ENCODE measurements at regions not wholly inside any gene's neighbourhood (a gene's known extent, or its start where the extent isn't known, plus 50 kb on each side); places are given as distances from the start of the nearest gene placed in this dataset.

GRCh38 chr5:66467564-66467963 lies 128.6 kb upstream of the MAST4 start:
- DNase-seq (ENCODE audit: extremely low spot score, unreplicated experiment): no peak
- TF ChIP-seq CTCF (conservative IDR thresholded peaks at IDR 0.05): no peak
- Mint-ChIP-seq H3K4me1 (ENCODE audit: unreplicated experiment) (no peaks in the 10 kb centered on the region), H3K27ac (no peak overlapping the region), H3K9me3 (peaks cover 7% of the 10 kb centered on the region), H3K4me3 (no peak overlapping the region), H3K27me3 (peaks cover 10% of the 10 kb centered on the region), H3K36me3 (no peaks in the 10 kb centered on the region)

DNA sequence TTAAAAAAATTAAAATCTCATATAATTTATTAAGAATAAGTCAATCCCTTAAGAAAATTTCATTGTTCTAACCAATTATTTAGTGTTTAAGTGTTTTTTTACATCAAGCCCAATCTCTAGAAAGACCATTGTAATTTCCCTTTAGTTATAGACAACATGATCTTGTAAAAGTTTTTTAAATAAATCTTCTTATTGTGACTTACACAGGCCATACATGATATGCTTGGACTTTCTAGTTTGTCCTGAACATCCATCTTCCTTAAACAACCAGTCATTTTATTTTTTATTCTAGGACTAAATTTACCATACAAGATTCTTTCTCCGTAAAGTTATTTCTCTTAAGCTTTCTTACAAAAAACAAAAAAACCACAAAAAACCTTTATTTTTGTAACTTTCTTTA lies 126.5 kb upstream of the MAST4 start:
- no peak for TF ChIP-seq CTCF (conservative IDR thresholded peaks at IDR 0.05)
- Mint-ChIP-seq H3K4me3 (no peak overlapping the region), H3K27ac (no peak overlapping the region), H3K9me3 (peaks cover 10% of the 10 kb centered on the region), H3K36me3 (no peaks in the 10 kb centered on the region), H3K27me3 (no peaks in the 10 kb centered on the region), H3K4me1 (ENCODE audit: unreplicated experiment) (no peaks in the 10 kb centered on the region)
- no peak for DNase-seq (ENCODE audit: extremely low spot score, unreplicated experiment)

DNA sequence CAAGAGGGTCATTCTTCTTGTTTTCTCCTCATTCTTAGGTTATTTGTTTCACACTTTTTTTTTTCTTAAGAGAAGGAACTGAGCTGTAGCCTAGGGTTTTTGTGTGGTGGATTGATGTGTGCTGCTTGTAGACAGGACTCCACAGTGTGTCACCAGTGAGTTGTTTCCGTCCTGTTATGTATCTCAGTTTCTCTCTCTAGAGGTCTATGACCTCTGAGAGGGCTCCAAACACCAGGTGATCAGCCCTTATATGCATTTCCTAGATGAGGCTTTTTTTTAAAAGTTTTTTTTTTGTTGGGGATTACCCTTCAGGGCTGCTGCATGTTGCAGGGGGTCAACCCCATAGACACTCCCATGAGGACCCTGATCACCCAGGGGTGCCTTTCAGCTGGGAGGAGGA lies 124.2 kb upstream of the MAST4 start:
- peaks cover 4% of the 10 kb centered on the region for H3K4me1 Mint-ChIP-seq (ENCODE audit: unreplicated experiment)
- H3K4me3 Mint-ChIP-seq: no peak overlapping the region
- no peak for TF ChIP-seq CTCF (conservative IDR thresholded peaks at IDR 0.05)
- peaks cover 6% of the 10 kb centered on the region for H3K9me3 Mint-ChIP-seq
- no peak overlapping the region for H3K27ac Mint-ChIP-seq
- H3K36me3 Mint-ChIP-seq: no peaks in the 10 kb centered on the region
- peaks cover 4% of the 10 kb centered on the region for H3K27me3 Mint-ChIP-seq
- no peak for DNase-seq (ENCODE audit: extremely low spot score, unreplicated experiment)

GRCh38 chr5:66475731-66476130 lies 120.5 kb upstream of the MAST4 start:
- H3K27ac Mint-ChIP-seq: no peak overlapping the region
- DNase-seq (ENCODE audit: extremely low spot score, unreplicated experiment): no peak
- H3K27me3 Mint-ChIP-seq: peaks cover 8% of the 10 kb centered on the region
- H3K4me1 Mint-ChIP-seq (ENCODE audit: unreplicated experiment): peaks cover 4% of the 10 kb centered on the region
- H3K36me3 Mint-ChIP-seq: no peaks in the 10 kb centered on the region
- peaks cover 6% of the 10 kb centered on the region for H3K9me3 Mint-ChIP-seq
- TF ChIP-seq CTCF (conservative IDR thresholded peaks at IDR 0.05): no peak
- H3K4me3 Mint-ChIP-seq: no peak overlapping the region

- Mint-ChIP-seq H3K27me3 (peaks cover 8% of the 10 kb centered on the region), H3K36me3 (no peaks in the 10 kb centered on the region), H3K4me3 (no peak overlapping the region), H3K9me3 (peaks cover 3% of the 10 kb centered on the region), H3K4me1 (ENCODE audit: unreplicated experiment) (peaks cover 4% of the 10 kb centered on the region), H3K27ac (no peak overlapping the region)
- no peak for TF ChIP-seq CTCF (conservative IDR thresholded peaks at IDR 0.05)
- no peak for DNase-seq (ENCODE audit: extremely low spot score, unreplicated experiment)
These were observed 118.6 kb upstream of the MAST4 start for GRCh38 chr5:66477596-66477995.

DNA sequence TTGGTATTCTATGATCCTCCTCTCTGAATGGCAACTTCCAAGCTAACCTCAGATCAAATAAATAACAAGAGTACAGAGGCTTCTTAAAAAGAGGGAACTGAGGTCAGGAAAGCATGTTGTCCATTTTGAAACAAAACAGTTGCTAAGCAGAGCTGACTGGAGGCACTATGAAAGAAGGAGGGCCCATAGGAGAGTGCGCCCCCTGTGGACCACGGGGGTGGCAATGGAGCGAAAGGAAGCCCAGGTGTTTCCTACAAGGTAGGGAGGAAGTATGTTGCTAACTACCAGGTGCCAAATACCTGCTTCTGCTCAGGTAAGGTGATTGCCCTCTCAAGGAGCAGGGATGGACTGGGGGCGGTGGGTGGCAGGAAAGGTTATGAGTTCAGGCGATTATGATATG lies 101.8 kb upstream of the MAST4 start:
- TF ChIP-seq CTCF (conservative IDR thresholded peaks at IDR 0.05): peak; percentile 31
- Mint-ChIP-seq H3K4me3 (no peak overlapping the region), H3K4me1 (ENCODE audit: unreplicated experiment) (no peaks in the 10 kb centered on the region), H3K27ac (no peak overlapping the region), H3K27me3 (peaks cover 31% of the 10 kb centered on the region), H3K36me3 (no peaks in the 10 kb centered on the region), H3K9me3 (peaks cover 4% of the 10 kb centered on the region)
- no peak for DNase-seq (ENCODE audit: extremely low spot score, unreplicated experiment)
